AG10803 (cell line): ENCODE measurements at regions not wholly inside any gene's neighbourhood (a gene's known extent, or its start where the extent isn't known, plus 50 kb on each side); places are given as distances from the start of the nearest gene placed in this dataset.

Source experiments
- DNase-seq: peaks from one replicate; pipeline ENCODE4 v3.0.0; 2010; ENCODE audit warnings: low read depth
- H3K4me3 ChIP-seq: 2 replicates; pipeline ENCODE4 v1.5.1; 2011; ENCODE audit warnings: mild to moderate bottlenecking, low read length, control low read depth
- TF ChIP-seq, protein P1 (sequence below): conservative IDR thresholded peaks from 2 replicates; pipeline ENCODE4 v1.5.1; 2011; ENCODE audit warnings: mild to moderate bottlenecking, low read length, control low read depth, inconsistent platforms

- DNase-seq, result no peak
- TF ChIP-seq, protein P1, sequence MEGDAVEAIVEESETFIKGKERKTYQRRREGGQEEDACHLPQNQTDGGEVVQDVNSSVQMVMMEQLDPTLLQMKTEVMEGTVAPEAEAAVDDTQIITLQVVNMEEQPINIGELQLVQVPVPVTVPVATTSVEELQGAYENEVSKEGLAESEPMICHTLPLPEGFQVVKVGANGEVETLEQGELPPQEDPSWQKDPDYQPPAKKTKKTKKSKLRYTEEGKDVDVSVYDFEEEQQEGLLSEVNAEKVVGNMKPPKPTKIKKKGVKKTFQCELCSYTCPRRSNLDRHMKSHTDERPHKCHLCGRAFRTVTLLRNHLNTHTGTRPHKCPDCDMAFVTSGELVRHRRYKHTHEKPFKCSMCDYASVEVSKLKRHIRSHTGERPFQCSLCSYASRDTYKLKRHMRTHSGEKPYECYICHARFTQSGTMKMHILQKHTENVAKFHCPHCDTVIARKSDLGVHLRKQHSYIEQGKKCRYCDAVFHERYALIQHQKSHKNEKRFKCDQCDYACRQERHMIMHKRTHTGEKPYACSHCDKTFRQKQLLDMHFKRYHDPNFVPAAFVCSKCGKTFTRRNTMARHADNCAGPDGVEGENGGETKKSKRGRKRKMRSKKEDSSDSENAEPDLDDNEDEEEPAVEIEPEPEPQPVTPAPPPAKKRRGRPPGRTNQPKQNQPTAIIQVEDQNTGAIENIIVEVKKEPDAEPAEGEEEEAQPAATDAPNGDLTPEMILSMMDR, result no peak
- H3K4me3 ChIP-seq, result no peak overlapping the region
Observed at GRCh38 chr2:76672798-76673197, 849.4 kb downstream of the LRRTM4 start.

DNA sequence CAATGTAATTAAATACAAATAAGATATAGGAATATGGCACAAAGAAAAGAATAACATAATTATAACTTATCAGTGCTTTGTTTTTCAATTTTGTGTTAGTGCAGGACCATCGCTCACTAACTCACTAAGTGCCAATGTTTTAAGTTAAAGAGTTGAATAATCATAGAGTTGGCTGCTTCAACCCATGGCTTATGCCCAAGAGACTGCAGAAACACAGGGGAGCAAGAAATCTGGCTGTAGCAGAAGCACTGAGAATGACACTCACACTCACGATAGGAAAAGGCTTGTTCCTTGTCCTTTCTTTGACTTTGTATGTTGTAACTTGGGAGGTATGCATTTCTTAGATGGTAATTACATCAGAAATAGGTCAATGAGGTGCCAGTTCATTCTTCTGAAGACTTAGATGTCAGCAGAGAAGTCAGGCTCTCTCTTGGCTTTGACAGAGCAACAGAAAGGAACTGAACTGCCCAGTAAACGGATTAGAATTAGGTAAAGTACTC is 852.2 kb downstream of the LRRTM4 start:
- no peak overlapping the region for H3K4me3 ChIP-seq
- TF ChIP-seq, protein P1, result no peak
- no peak for DNase-seq

DNA sequence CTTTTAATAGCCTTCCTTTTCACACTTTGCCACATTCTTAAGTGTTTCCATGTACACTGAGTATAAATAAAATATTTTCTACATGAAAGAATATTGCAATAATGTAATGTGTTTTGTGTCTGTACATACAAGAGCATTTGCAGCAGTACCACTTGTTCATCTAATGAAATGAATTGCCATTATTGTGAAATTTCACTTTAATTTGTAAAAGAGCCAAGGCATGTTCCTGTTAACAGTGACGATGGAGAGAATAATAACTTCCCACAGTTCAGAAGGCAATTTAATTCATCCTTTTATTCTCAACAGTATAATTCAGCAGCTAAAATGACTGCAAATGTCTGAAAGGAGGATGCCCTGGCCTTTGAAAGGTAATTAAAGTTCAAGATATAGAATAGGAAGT is 853.9 kb downstream of the LRRTM4 start:
- no peak for DNase-seq
- TF ChIP-seq, protein P1, result no peak
- H3K4me3 ChIP-seq, result no peak overlapping the region

- DNase-seq, result no peak
- no peak overlapping the region for H3K4me3 ChIP-seq
- TF ChIP-seq, protein P1, result no peak
Observed at GRCh38 chr2:76667821-76668271, 854.3 kb downstream of the LRRTM4 start.

- DNase-seq, result no peak
- H3K4me3 ChIP-seq, result no peak overlapping the region
- TF ChIP-seq, protein P1, result no peak
Observed at GRCh38 chr2:76642129-76642528, 880.0 kb downstream of the LRRTM4 start.

- H3K4me3 ChIP-seq, result no peak overlapping the region
- DNase-seq, result no peak
- TF ChIP-seq, protein P1, result no peak
Observed at GRCh38 chr2:76641506-76641905, 880.7 kb downstream of the LRRTM4 start.

DNA sequence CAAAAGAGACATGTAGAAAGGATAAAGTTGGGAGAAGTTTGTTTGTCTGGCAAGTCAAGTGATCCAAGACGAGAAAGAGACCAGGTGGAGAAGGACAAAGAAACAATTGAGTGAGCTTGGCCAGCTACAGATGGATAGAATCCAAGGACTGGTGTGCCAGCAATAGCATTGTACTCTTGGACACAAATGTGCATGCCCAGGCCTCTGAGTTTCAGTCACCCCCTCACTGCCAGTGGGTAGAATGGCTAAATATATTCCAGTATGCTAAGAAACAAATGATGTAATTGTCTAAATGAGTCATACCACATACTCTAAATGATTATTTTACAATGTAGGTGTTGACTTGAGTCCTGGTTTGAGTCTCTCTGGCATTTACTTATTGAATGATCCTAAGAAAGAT is 881.3 kb downstream of the LRRTM4 start:
- TF ChIP-seq, protein P1, result no peak

More for the DNA sequence above, 881.3 kb downstream of the LRRTM4 start:
- no peak overlapping the region for H3K4me3 ChIP-seq
- no peak for DNase-seq
